Testis (tissue), 2 donors: ENCODE measurements at regions not wholly inside any gene's neighbourhood (a gene's known extent, or its start where the extent isn't known, plus 50 kb on each side); places are given as distances from the start of the nearest gene placed in this dataset.

Experiments used
- POLR2A ChIP-seq: fragments of 450-650 bp; IDR thresholded peaks from one replicate; pipeline ENCODE4 v1.6.1; 2017; ENCODE audit warnings: antibody characterized with exemption, mild to moderate bottlenecking, moderate library complexity
- TF ChIP-seq, protein P1 (sequence below), 3 experiments: fragments of 450-650 bp in 2 of 3; fragments of 200-600 bp in 1 of 3; sonication (generic) in 1 of 3; IDR thresholded peaks; one replicate each; pipeline ENCODE4 v1.5.1; 2016 to 2019; ENCODE audit warnings: antibody characterized with exemption in 3 of 3, mild to moderate bottlenecking in 2 of 3, moderate library complexity in 1 of 3

GRCh38 chr1:216932424-216932823, 209.2 kb upstream of the ESRRG start:
- no peak for TF ChIP-seq POLR2A
- TF ChIP-seq, protein P1, sequence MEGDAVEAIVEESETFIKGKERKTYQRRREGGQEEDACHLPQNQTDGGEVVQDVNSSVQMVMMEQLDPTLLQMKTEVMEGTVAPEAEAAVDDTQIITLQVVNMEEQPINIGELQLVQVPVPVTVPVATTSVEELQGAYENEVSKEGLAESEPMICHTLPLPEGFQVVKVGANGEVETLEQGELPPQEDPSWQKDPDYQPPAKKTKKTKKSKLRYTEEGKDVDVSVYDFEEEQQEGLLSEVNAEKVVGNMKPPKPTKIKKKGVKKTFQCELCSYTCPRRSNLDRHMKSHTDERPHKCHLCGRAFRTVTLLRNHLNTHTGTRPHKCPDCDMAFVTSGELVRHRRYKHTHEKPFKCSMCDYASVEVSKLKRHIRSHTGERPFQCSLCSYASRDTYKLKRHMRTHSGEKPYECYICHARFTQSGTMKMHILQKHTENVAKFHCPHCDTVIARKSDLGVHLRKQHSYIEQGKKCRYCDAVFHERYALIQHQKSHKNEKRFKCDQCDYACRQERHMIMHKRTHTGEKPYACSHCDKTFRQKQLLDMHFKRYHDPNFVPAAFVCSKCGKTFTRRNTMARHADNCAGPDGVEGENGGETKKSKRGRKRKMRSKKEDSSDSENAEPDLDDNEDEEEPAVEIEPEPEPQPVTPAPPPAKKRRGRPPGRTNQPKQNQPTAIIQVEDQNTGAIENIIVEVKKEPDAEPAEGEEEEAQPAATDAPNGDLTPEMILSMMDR (IDR thresholded peaks at IDR 0.05) = no peak
